ENCODE measurements at regions not wholly inside any gene's neighbourhood (a gene's known extent, or its start where the extent isn't known, plus 50 kb on each side); places are given as distances from the start of the nearest gene placed in this dataset.

DNA sequence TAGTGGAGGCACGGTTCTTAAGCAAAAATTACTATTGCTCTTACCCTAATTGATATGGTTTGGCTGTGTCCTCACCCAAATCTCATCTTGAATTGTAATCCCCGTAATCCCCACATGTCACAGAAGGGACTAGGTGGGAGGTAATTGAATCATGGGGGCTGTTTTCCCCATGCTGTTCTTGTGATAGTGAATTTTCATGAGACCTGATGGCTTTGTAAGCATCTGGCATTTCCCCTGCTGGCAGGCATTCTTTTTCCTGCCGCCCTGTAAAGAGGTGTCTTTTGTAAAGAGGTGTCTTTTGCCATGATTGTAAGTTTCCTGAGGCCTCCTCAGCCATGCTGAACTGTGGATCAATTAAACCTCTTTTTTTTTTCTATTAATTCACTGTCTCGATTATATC lies 1691.8 kb upstream of the SLC39A10 start:
- TF ChIP-seq POLR2AphosphoS5 (IDR thresholded peaks at IDR 0.05; ENCODE audit: insufficient read depth, low read depth, low read length) (no peak), EZH2 (IDR thresholded peaks at IDR 0.05; ENCODE audit: borderline replicate concordance, low read depth, low read length, severe bottlenecking) (no peak), POLR2A (IDR thresholded peaks at IDR 0.05; ENCODE audit: low read depth, low read length) (no peak), FOS (IDR thresholded peaks at IDR 0.05; ENCODE audit: borderline replicate concordance, insufficient read depth, low read length) (no peak), GATA2 (IDR thresholded peaks at IDR 0.05; ENCODE audit: insufficient read depth, insufficient read length, low read depth, low read length) (no peak), MYC (IDR thresholded peaks at IDR 0.05; ENCODE audit: low read depth, low read length) (no peak), JUN (IDR thresholded peaks at IDR 0.05; ENCODE audit: borderline replicate concordance, insufficient read depth, insufficient read length, low read depth) (no peak)
- TF ChIP-seq, protein P1, sequence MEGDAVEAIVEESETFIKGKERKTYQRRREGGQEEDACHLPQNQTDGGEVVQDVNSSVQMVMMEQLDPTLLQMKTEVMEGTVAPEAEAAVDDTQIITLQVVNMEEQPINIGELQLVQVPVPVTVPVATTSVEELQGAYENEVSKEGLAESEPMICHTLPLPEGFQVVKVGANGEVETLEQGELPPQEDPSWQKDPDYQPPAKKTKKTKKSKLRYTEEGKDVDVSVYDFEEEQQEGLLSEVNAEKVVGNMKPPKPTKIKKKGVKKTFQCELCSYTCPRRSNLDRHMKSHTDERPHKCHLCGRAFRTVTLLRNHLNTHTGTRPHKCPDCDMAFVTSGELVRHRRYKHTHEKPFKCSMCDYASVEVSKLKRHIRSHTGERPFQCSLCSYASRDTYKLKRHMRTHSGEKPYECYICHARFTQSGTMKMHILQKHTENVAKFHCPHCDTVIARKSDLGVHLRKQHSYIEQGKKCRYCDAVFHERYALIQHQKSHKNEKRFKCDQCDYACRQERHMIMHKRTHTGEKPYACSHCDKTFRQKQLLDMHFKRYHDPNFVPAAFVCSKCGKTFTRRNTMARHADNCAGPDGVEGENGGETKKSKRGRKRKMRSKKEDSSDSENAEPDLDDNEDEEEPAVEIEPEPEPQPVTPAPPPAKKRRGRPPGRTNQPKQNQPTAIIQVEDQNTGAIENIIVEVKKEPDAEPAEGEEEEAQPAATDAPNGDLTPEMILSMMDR (IDR thresholded peaks at IDR 0.05; ENCODE audit: extremely low read depth in 1 of 2, insufficient read depth in 1 of 2, low read depth in 1 of 2, low read length in 2 of 2), result no peak
- TF ChIP-seq, protein P2, sequence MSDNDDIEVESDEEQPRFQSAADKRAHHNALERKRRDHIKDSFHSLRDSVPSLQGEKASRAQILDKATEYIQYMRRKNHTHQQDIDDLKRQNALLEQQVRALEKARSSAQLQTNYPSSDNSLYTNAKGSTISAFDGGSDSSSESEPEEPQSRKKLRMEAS (IDR thresholded peaks at IDR 0.05; ENCODE audit: insufficient read depth, insufficient read length), result no peak

All from endothelial cell of umbilical vein (primary cell).